ENCODE measurements at regions not wholly inside any gene's neighbourhood (a gene's known extent, or its start where the extent isn't known, plus 50 kb on each side); places are given as distances from the start of the nearest gene placed in this dataset.

GRCh38 chr5:28110781-28111180 is 1072.4 kb upstream of the CDH9 start (continued):
- no peak for TF ChIP-seq SRF (IDR thresholded peaks at IDR 0.05; ENCODE audit: low read depth, low read length)
- TF ChIP-seq EGR1 (IDR thresholded peaks at IDR 0.05; ENCODE audit: borderline replicate concordance, low read depth, low read length), result no peak
- TF ChIP-seq PHF8 (conservative IDR thresholded peaks at IDR 0.05; ENCODE audit: low read depth, low read length), result no peak
- TF ChIP-seq CTBP2 (IDR thresholded peaks at IDR 0.05; ENCODE audit: borderline replicate concordance, insufficient read depth, insufficient read length, low read length), result no peak

Measured in H1 (cell line).